AG10803 (cell line): ENCODE measurements at regions not wholly inside any gene's neighbourhood (a gene's known extent, or its start where the extent isn't known, plus 50 kb on each side); places are given as distances from the start of the nearest gene placed in this dataset.

Source experiments
- DNase-seq: peaks from one replicate; pipeline ENCODE4 v3.0.0; 2010; ENCODE audit warnings: low read depth
- H3K4me3 ChIP-seq: 2 replicates; pipeline ENCODE4 v1.5.1; 2011; ENCODE audit warnings: mild to moderate bottlenecking, low read length, control low read depth
- TF ChIP-seq, protein P1 (sequence below): conservative IDR thresholded peaks from 2 replicates; pipeline ENCODE4 v1.5.1; 2011; ENCODE audit warnings: mild to moderate bottlenecking, low read length, control low read depth, inconsistent platforms

DNA sequence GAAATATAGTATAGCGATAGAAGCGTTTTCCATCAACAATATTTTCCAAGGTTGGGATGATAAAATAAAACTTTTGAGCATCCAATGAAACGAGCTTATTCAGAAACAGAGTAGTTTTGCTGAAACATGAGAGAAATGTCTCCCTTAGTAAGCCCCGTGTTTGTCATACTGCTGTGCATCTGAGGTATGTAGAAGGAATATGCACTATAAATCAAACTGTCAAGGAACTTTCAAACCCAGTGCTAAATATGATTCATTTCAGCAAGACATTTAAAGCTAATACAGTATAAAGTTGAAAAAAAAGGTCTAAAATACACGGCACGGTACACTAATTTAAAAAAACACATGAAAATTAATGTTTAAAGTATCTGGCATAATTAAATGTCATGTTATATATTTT lies 546.2 kb downstream of the SLITRK5 start:
- no peak for DNase-seq
- TF ChIP-seq, protein P1, sequence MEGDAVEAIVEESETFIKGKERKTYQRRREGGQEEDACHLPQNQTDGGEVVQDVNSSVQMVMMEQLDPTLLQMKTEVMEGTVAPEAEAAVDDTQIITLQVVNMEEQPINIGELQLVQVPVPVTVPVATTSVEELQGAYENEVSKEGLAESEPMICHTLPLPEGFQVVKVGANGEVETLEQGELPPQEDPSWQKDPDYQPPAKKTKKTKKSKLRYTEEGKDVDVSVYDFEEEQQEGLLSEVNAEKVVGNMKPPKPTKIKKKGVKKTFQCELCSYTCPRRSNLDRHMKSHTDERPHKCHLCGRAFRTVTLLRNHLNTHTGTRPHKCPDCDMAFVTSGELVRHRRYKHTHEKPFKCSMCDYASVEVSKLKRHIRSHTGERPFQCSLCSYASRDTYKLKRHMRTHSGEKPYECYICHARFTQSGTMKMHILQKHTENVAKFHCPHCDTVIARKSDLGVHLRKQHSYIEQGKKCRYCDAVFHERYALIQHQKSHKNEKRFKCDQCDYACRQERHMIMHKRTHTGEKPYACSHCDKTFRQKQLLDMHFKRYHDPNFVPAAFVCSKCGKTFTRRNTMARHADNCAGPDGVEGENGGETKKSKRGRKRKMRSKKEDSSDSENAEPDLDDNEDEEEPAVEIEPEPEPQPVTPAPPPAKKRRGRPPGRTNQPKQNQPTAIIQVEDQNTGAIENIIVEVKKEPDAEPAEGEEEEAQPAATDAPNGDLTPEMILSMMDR: no peak
- no peak overlapping the region for H3K4me3 ChIP-seq

DNA sequence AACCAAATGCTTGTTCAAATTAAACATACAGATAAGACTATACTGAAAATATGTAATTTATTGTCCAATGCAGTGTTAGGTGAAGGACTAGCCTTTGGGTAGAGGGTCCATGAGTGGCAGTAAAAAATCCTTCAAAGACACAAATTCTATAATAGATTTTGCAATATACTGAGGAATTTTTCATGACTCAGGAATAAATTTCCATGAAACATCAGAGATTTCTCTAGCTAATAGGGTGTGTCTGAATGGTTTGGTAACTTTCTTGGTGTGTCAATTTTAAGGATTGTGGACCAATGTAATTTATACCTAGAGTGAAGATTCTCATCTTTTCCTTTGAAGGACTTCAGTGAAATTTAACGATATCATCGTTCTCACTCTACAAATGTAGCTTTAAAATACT lies 546.7 kb downstream of the SLITRK5 start:
- H3K4me3 ChIP-seq: no peak overlapping the region
- DNase-seq: no peak
- TF ChIP-seq, protein P1: no peak

- TF ChIP-seq, protein P1: no peak
Measured at GRCh38 chr13:88223958-88224357, 552.8 kb downstream of the SLITRK5 start.

GRCh38 chr13:88235441-88235840 lies 564.3 kb downstream of the SLITRK5 start:
- no peak for DNase-seq
- TF ChIP-seq, protein P1: no peak
- no peak overlapping the region for H3K4me3 ChIP-seq

More at GRCh38 chr13:88223958-88224357, 552.8 kb downstream of the SLITRK5 start:
- DNase-seq: no peak
- H3K4me3 ChIP-seq: no peak overlapping the region

DNA sequence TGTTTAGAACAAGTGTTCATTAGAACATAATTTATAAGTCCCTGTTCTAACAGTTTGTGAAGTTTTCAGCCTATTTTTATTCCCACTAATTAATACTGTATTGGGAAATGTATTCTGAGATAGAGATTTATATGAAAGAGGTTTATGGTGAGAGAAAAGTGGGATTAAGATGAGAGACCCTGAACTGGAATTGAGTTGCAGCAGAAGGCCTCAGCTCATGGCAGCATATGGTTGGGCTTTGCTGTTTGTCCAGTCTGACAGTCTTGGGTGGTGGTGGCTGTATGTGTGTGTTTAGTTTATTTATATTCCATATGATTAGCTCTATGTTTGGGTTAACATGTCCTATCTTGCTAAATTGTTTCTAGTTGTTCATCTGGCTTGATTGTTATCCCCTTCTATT lies 575.1 kb downstream of the SLITRK5 start:
- TF ChIP-seq, protein P1: no peak
- no peak overlapping the region for H3K4me3 ChIP-seq
- no peak for DNase-seq

DNA sequence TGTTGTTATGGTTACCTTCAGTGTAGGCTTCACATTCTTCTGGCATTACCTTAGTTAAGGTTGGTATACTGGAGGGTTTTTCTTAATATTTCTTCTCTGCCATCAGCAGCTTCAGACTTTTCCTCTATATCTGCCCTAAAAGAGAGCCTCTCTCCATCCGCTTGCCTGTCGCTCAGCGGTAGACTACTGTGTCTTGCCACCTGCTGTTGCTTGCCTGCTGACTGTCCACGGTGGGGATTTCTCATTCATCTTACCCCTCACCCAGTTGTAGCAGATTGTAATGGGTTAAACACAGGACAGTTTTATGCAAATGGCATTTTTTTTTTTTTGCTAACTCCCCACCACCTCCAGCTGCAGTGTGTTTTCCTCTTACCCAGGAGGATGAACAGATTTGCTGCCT lies 577.2 kb downstream of the SLITRK5 start:
- no peak overlapping the region for H3K4me3 ChIP-seq
- DNase-seq: no peak
- TF ChIP-seq, protein P1: no peak

DNA sequence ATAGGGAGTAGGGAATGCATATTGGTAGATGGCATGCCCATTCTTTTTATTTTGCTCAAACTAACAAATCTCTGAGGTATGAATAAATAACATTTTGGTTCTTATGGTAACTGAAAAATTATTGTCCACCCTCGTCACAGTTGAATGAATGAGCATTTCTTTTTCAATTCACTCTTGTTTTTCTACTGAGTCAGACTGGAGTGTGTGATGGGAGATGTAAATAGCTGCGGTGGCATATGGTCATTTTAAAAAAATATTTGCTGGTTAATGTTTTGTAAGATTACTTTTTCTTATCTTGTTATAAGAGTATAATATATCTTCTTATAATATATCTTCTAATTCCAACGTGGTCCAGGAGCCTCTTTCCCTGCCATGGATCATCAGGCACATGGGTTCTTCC lies 586.5 kb downstream of the SLITRK5 start:
- DNase-seq: no peak
- no peak overlapping the region for H3K4me3 ChIP-seq
- TF ChIP-seq, protein P1: no peak
